ENCODE measurements at regions not wholly inside any gene's neighbourhood (a gene's known extent, or its start where the extent isn't known, plus 50 kb on each side); places are given as distances from the start of the nearest gene placed in this dataset.

- intact Hi-C loops (cut with DNase I): no loop called here
- peaks cover 10 to 23% (median 14%) of the 10 kb centered on the region in 4 donors for H3K4me1 ChIP-seq
Observed at GRCh38 chr9:107632216-107632615, 142.6 kb upstream of the KLF4 start.

GRCh38 chr9:107631788-107632187 lies 142.2 kb upstream of the KLF4 start:
- intact Hi-C loops (cut with DNase I): no loop called here
- Histone ChIP-seq H3K36me3 (no peaks in the 10 kb centered on the region), H3K9me3 (no peaks in the 10 kb centered on the region), H3K4me1 (peaks cover 6 to 18% (median 10%) of the 10 kb centered on the region in 4 donors), H3K27me3 (no peaks in the 10 kb centered on the region), H3K4me3 (no peak overlapping the region), H3K27ac (replicated peaks in 1 of 4) (no peak overlapping the region)
- no peak for DNase-seq (ENCODE audit: extremely low spot score)
- no peak for TF ChIP-seq CTCF (IDR thresholded peaks at IDR 0.05)
- TF ChIP-seq EP300 (IDR thresholded peaks at IDR 0.05): no peak
- TF ChIP-seq POLR2A (IDR thresholded peaks at IDR 0.05; ENCODE audit: low read depth): no peak
- no peak for TF ChIP-seq POLR2AphosphoS5 (IDR thresholded peaks at IDR 0.05)
- WGBS: 61% methylated on average over 3 of the region's 5 CpGs

More at GRCh38 chr9:107632216-107632615, 142.6 kb upstream of the KLF4 start:
- no peaks in the 10 kb centered on the region for H3K9me3 ChIP-seq
- H3K27me3 ChIP-seq: no peaks in the 10 kb centered on the region
- no peaks in the 10 kb centered on the region for H3K36me3 ChIP-seq
- 77% methylated on average over 9 of the region's 9 CpGs for WGBS
- no peak for DNase-seq (ENCODE audit: extremely low spot score)
- no peak overlapping the region for H3K4me3 ChIP-seq
- H3K27ac ChIP-seq (replicated peaks in 1 of 4): no peak overlapping the region
- no peak for TF ChIP-seq EP300 (IDR thresholded peaks at IDR 0.05)
- no peak for TF ChIP-seq POLR2A (IDR thresholded peaks at IDR 0.05; ENCODE audit: low read depth)
- TF ChIP-seq CTCF (IDR thresholded peaks at IDR 0.05): no peak
- TF ChIP-seq POLR2AphosphoS5 (IDR thresholded peaks at IDR 0.05): no peak

- intact Hi-C loops (cut with DNase I): no loop called here
Observed at GRCh38 chr9:107630156-107630555, 140.6 kb upstream of the KLF4 start.

GRCh38 chr9:107628444-107628843 lies 138.9 kb upstream of the KLF4 start:
- Histone ChIP-seq H3K4me3 (no peak overlapping the region), H3K36me3 (no peaks in the 10 kb centered on the region), H3K27ac (replicated peaks in 1 of 4) (no peak overlapping the region), H3K27me3 (no peaks in the 10 kb centered on the region), H3K4me1 (peaks cover 0 to 14% (median 2%) of the 10 kb centered on the region in 4 donors), H3K9me3 (no peaks in the 10 kb centered on the region)
- no peak for DNase-seq (ENCODE audit: extremely low spot score)
- 88% methylated on average over 11 of the region's 11 CpGs for WGBS
- TF ChIP-seq CTCF (IDR thresholded peaks at IDR 0.05): no peak
- no peak for TF ChIP-seq POLR2A (IDR thresholded peaks at IDR 0.05; ENCODE audit: low read depth)
- TF ChIP-seq POLR2AphosphoS5 (IDR thresholded peaks at IDR 0.05): no peak
- no peak for TF ChIP-seq EP300 (IDR thresholded peaks at IDR 0.05)
- intact Hi-C loops (cut with DNase I): no loop called here

More at GRCh38 chr9:107630156-107630555, 140.6 kb upstream of the KLF4 start:
- Histone ChIP-seq H3K9me3 (no peaks in the 10 kb centered on the region), H3K36me3 (no peaks in the 10 kb centered on the region), H3K4me1 (peaks cover 0 to 14% (median 2%) of the 10 kb centered on the region in 4 donors), H3K27me3 (no peaks in the 10 kb centered on the region), H3K4me3 (no peak overlapping the region), H3K27ac (replicated peaks in 1 of 4) (no peak overlapping the region)
- WGBS: 98% methylated on average over 5 of the region's 6 CpGs
- DNase-seq (ENCODE audit: extremely low spot score): no peak
- TF ChIP-seq EP300 (IDR thresholded peaks at IDR 0.05) (no peak), POLR2A (IDR thresholded peaks at IDR 0.05; ENCODE audit: low read depth) (no peak), POLR2AphosphoS5 (IDR thresholded peaks at IDR 0.05) (no peak), CTCF (IDR thresholded peaks at IDR 0.05) (no peak)

DNA sequence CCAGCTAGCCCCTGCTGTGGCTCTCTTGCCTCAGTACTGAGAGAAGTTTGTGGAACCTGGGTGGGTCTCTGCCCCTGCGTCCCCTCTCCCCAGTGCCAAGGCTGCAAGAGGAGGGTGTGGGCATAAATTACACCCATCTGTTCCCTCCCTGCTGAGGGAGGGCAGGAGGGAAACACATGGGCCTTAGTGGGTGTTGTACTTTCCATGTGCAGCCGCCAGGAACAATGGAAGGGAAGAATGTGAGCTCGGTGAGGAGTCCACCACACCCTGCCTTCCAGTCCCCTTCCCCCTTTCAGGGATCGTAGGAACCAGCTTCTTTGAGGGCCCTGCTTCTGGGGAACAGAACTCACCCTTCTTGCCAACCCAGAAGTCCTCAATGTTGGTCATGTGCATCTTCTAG lies 138.2 kb upstream of the KLF4 start:
- no peaks in the 10 kb centered on the region for H3K9me3 ChIP-seq
- H3K4me3 ChIP-seq: no peak overlapping the region
- intact Hi-C loops (cut with DNase I): no loop called here
- TF ChIP-seq CTCF (IDR thresholded peaks at IDR 0.05) (no peak), EP300 (IDR thresholded peaks at IDR 0.05) (no peak), POLR2A (IDR thresholded peaks at IDR 0.05; ENCODE audit: low read depth) (no peak), POLR2AphosphoS5 (IDR thresholded peaks at IDR 0.05) (no peak)
- no peaks in the 10 kb centered on the region for H3K27me3 ChIP-seq
- no peaks in the 10 kb centered on the region for H3K36me3 ChIP-seq
- no peak for DNase-seq (ENCODE audit: extremely low spot score)
- H3K27ac ChIP-seq (replicated peaks in 1 of 4): no peak overlapping the region
- 89% methylated on average over 4 of the region's 4 CpGs for WGBS
- peaks cover 0 to 14% (median 0%) of the 10 kb centered on the region in 4 donors for H3K4me1 ChIP-seq
